Stimulated activated CD4-positive, alpha-beta T cell treated with anti-CD3 and anti-CD28 coated beads, Interleukin-1b, Interleukin-23, amount 100 ng/mL, for 4 hours (primary cell): ENCODE measurements at regions not wholly inside any gene's neighbourhood (a gene's known extent, or its start where the extent isn't known, plus 50 kb on each side); places are given as distances from the start of the nearest gene placed in this dataset.
"Not testable (repeated sequence)": the region's sequence is repeated elsewhere in the genome, so short reads cannot be mapped to it uniquely, and the experiment has no call there.

Experiments used
- DNase-seq, 2 donors: peaks; one replicate each; pipeline ENCODE4 v3.0.0-alpha.2; 2020; ENCODE audit warnings: low read depth in 2 of 2

DNA sequence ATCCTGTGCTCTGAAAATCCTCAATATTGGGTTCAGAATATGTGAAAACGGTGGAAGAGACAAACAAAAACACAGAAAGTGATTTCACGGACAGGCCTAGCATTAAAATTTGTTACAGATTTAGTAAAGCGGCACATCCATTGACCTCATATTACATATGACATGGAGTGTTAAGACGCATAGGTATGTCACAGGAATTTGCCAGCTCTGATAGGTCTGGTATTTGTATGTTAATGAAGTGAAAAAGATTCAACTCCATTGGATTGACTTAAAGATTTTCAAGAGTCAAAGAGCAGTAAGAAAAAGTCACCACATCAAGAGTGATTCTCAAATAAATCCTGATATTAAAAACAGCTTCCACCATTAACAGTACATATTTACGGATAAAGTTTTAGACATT lies 396.5 kb upstream of the SEMA6A start:
- no peak for DNase-seq

DNA sequence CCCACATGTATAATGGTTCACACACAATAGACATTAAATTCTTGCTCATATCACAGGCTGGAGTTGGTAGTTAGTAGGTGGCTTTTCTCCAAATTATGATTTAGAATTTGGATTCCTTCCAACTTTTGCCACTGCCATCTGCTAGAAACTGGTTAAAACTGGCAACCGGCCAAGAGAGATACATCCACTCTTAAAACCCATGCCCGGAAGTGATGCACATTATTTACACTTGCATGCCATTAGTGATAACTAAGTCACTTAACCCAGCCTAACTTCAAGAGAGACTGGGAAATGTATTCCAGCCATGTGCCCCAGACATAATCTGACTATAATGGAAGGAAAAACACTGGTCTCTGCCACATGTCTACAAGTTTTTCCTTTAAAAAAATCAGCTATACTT lies 395.7 kb upstream of the SEMA6A start:
- DNase-seq = no peak

DNA sequence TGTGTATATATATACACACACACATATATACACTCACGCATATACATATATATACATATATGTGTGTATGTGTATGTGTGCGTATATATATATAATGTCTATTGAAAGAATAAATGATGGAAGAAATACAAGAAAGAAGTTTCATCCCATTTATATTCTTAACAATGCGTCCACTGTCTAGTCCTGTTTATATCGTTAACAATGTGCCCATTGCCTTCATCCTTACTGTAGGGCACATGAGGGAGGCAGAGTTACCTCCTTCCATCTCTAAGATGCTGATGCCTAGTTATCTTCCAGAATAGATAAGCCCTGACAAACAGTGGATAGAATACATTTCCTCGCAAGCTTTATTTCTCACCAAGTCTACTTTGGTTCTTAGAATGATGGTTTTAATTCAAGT lies 389.8 kb upstream of the SEMA6A start:
- DNase-seq = no peak

DNA sequence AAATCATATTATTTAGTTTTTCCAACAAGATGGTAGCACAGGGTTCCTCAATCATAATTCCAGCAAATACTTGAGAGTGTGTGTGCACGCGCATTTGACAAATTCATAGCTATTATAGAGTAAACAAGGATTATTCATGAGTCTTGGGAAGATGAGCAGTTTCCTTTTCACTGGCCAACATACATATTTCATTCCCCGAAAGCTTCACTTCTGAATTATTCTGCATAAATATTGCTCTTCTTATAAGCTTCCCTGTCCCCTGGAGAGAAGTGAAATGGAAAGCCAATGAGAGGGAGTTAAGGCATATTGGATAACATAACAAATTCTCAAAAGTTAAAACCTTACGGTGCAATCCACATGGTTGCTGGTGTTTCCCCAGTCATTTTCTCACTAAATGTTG lies 386.4 kb upstream of the SEMA6A start:
- no peak for DNase-seq

DNA sequence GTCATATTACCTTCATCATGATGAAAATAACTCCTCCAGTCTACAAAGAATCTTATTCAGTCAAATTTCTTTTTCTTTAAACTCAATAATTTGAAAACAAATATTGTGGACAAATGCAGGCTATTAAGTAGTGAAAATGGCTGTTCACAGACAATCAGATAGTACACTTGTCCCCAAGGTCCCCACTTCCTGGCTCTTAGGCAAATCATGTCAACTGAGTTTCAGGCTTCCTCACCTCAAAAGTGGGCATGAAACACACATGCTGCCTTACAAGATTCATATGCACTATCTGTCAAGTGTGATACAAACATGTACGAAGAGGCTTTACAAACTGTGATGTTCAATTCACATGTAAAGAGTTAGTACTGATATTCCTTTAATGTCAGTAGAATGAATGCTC lies 385.2 kb upstream of the SEMA6A start:
- no peak for DNase-seq

DNA sequence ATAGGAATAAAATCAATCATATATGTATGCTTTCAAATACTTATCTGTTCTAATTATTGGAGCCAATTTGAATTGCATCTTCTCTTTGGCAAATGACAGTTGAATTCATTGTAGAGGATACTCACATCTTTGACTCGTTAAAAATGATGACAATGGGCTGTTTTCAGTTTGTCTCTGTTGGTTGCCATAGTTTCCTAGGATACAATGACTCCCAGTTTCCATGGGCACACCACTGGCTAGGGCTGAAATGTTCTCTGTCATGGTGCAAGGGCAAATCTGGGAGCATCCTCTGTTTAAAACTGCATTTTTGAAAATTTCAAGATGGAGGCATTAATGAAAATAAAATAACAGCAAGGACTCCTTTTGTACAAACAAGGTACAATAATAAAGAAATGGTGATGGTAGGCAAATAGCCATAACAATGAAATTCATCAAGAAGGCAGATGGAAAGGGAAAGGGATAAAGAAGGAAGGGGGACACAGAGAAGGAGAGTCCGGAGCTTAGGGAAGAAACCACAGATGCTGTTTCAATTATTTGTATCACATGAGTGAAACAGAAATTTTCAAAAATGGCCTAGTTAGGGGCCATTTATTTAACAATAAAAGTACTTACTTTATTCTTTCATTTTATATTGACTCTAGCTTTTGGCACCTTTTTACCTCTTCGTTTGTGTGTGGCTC lies 378.8 kb upstream of the SEMA6A start:
- no peak for DNase-seq

DNA sequence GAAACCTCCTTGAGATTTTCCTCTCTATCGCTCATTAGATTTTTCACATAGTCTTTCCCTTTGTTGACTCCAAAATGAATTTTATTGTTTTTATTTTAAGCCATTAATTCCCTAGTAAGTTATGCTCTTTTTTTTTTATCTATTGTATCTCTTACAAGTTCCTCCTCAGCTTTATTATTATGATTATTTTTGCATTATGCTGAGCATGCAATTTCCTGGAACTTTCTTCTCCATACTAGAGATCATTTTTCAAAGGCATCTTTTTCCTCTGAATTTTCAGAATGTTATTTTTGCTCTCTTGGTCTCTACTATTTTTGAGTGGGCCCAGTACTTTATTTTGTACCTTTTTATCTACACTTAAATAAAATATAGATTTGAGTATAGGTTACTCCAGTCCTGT lies 376.6 kb upstream of the SEMA6A start:
- no peak for DNase-seq

DNA sequence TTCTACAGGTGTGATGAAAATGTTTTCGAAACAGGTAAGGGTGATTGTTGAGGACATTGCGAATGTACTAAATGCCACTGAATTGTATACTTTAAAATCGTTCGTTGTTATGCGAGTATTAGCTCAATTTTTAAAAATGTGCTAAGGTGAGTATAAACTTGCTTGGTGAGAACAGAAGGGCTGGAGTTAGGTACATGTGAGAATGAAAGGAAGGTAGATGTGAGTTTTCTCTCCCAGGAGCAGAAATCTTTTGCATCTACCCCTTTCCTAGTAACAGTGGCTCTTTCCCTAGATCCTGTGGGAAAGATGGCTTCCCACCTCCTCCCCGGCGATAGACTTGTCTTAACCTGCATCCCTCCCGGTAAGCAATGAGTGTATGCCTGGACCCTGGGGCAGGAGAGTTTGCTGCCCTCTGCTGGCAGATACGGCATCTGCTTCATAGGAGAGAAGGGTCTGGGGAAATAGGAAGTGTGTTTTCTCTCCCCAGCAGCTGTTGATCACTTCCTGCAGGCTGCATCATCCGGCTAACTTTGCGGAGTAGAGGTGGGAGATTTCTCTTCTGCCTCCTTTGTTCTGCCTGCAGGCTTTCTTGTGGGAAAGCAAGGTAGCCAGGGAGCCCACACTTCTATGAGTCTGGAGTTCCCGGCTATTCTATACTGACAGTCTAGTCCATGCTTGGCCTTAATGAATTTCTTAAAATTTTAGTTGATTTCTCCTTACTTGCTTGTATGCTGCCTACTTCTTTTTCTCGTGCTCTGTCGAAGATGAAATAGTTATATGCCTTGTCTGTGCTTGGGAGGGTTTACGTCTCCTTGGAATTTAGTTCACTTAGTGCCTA lies 373.3 kb upstream of the SEMA6A start:
- DNase-seq = peak; percentile 27 to 42

DNA sequence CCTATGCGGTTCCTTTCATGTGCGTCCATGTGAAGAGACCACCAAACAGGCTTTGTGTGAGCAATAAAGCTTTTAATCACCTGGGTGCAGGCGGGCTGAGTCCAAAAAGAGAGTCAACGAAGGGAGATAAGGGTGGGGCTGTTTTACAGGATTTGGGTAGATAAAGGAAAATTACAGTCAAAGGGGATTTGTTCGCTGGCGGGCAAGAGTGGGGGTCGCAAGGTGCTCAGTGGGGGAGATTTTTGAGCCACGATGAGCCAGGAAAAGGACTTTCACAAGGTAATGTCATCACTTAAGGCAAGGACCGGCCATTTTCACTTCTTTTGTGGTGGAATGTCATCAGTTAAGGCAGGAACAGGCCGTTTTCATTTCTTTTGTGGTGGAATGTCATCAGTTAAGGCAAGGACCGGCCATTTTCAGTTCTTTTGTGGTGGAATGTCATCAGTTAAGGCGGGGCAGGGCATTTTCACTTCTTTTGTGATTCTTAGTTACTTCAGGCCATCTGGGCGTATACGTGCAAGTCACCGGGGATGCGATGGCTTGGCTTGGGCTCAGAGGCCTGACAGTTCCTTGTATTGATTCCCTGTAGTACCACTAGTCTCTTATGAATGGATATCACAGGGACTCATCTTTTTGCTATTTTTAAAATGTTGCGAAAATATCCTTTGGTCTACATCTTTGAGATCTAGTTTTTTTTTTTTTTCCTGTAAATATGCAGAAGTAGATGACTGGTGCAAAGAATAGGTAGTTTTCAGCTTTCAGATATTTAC lies 371.2 kb upstream of the SEMA6A start:
- DNase-seq = not testable (repeated sequence)

DNA sequence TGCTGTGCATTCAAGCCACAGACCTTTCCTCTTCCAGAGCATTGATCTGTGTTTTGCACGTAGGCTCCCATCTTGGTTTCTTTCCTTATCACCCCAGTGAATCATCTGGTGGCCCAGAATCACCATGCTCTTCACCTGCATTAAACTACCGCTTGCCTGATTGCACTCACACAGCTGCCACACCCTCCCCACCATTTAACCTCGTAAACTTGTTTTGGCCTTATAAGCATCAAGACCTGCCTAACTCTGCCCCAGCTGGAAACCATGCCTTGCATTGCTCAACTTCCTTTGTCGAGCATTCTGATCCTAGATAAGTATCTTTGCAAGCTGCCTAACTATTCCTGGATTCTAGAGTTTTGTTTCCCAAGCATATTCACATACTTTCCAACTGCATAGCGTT lies 369.6 kb upstream of the SEMA6A start:
- DNase-seq = no peak

DNA sequence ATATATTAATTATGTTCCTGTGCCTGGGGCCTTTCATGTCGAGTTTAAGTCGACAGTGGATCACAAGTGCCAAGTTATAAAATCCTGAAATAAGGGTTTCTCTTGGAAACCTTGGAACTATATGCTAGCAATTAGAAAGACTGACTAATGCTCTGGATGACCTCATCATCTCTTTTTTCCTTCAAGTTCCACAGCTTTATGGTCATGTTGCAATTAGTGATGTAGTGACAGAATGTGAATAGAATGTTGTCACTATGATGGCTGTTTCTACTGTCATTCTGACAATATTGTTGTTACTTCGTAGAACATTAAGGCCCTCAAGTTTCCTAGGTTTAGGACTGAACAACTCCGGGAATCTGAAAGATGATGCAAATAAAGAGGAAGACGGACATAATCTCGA lies 368.0 kb upstream of the SEMA6A start:
- DNase-seq = no peak

DNA sequence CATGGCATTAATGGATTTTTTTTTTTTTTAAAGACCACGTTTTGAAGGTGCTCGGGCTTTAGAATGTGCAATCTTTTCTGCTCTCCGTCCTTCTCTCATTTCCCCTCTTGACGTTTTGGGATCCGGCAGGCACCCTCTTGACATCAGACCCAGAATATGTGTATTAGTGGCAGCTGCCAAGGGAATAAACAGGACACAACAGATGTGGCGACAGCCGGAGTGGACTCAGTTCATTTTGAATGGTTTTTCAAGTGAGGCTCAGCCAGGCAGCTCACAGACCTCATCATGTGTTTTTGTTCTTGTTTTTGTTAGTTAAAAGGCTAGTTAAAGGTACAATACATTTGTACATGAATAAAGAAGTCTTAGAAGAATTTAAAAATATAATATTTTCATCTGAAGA lies 365.0 kb upstream of the SEMA6A start:
- DNase-seq = no peak

DNA sequence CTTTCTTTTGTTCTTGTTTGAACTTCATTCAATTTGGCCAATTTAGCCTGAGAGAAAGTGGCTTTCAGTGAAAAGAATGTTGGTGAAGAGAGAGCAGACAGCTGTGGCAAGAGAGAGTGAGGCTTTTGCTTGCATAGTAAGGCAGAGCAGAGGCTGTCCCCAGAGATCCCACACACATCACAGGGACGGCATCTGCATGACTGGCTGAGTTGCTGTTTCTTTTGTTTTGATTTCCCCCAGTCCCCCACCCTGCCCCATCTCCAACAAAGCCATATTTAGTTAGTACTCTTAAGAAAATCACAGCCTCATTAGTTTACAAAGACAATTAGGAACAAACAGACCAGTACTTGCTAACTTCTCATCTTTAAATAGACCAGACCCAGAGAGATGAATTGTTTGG lies 363.9 kb upstream of the SEMA6A start:
- DNase-seq = no peak

DNA sequence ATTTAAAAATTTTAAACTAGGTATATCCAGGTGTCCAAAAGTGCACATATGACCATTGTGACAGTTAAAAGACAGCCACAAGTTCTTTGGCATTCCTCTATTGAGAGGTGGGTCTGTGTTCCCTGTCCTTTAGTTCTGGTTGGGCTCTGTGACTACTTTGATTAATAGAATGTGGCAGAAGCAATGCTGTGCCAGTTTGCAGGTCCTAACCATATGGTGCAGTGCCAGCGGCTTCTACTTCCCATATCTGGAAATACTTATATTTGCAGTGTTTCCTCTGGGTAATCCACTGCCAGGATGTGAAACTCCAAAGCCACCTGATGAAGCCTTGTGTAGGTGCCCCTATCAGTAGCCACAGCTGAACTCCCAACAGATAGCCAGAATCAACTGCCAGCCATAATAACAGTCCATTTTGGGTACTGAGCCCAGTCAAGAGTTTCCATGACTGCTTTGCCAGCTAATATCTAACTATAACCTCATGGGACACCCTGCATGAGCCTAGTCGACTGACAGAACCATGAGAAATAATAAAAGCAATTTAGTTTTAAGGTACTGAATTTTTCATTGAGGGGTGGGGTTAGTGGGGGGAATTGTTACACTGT lies 361.0 kb upstream of the SEMA6A start:
- DNase-seq = no peak

DNA sequence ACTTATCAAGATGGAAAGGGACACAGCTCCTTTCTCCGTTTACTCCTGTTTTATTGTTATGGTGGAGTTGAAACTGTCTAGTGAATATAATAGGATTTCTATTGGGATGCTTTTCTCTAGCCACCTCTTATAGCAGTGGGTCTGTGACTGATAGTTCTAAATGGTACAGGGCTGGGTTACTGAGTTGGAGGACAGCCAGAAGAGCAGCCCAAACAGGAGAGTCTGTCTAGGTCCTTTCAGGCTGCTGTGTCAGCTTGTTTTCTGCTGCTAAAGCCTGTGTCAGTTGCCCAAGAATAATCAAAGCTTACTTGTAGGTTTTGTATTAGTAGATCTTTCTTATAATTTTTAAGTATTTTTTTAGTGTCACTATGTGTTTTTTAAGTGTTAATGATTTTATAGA lies 356.0 kb upstream of the SEMA6A start:
- DNase-seq = no peak

DNA sequence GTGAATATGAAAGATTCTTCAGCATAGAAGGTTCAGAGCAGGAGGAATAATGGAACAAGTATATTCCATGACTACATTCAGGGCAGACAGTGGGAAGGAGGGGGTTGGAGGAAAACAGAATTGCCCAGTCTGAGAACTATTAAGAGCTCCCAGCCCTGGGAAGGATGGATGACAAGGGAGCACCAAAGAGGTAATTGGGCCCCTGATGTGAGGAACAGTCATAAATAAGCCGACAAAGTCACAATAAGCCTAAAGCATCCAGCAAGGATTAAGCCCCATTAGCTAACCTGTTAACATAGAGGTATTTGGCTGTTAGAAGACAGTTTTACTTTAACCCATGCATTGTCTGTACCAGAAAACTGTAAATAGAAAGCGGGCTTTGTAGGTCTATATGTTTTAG lies 348.7 kb upstream of the SEMA6A start:
- DNase-seq = no peak

DNA sequence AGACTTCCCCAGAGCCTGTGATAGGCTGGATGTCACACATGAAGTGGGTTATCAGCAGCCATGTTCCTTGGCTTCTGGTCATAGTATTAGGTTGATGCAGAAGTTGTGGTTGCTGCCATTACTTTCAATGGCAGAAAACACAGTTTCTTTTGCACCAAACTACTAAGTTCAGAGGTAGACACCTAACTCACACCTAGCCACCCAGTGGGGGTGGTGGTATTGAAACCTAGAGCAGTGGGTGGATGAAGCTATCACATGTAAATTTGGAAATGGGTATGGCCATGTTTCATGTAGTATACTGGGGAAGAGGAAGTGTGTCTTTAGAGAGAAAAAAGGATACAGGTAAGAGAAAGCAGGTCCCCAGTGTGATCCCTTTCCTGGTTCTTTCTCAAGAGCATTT lies 347.9 kb upstream of the SEMA6A start:
- DNase-seq = no peak

DNA sequence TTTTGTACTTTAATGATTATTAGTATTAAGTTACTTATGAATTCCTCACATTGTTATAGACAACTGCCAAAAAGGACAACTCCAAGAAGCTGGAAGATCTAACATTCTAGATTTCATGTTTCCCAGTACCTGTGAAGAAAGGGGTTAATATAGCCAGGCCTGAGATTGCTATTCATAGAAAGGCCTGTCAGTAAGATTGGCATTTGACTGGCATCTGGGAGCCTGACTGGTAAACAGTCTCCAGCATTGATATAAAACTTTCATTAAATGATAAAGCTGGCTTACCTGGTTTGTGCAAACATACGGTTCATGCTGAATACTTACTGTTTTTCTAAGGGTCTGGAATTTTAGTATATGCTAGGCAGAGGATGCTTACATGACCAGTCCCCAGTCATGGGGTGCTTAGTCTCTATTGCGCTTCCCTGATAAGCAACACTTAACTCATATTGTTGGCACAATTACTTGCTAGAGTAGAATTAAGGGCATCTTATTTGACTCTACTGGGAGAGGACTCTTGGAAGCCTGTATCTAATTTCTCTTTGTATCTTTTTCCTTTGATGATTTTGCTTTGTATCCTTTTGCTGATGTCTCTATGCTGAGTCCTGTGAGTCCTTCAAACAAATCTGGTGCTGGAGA lies 340.4 kb upstream of the SEMA6A start:
- DNase-seq = no peak

DNA sequence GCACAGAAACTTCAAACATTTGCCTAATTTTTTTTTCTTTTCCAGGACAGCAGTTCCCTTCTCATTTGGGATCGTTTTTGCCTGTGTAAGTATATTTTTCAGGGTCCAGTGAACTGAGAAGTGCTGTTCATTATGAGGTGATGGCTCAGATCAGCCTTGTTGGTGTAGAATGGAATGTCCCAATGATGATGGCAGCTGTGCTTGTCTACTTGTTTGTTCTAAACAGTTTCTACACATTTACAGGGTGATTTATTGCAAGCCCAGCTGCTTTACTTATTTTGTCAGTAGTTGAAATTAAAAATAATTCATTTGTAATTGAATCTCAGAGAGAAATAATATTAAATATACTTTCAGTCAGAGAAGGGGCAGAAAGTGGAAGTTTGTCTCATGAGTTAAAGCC lies 337.6 kb upstream of the SEMA6A start:
- no peak for DNase-seq

DNA sequence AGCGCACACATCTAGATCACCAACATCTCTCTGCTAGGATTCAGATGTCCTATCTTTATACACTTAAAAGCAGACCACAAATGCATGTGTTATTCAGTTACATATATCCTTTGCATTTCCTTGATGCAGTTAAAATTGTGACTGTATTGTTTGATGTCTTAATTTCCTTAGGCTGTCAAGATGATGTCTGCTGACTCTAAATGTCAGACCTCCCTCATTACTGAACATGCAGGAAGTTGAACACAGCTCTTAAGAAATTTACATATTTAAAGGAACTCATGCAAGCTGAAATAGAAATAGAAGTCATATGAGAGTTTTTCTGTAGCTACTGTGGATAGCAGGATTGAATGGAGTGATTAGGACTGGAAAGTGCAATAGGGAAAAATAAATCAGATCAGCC lies 336.5 kb upstream of the SEMA6A start:
- no peak for DNase-seq

DNA sequence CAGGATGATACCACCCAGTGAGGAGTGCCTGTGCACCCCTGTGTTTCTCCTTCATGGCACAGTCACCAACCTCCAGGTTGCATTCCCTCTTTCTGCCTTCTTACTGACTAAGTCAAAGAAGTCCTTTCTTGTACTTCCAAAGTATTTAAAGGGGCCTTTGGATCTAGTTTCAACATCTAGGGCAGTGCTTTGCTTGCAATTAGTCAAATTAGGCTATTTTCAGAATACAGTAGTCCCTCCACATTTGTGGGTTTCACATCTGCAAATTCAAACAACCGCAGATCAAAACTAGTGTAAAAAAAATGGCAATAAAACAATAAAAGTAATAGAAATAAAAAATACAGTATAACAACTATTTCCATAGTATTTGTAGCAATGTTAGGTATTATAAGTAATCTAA lies 333.9 kb upstream of the SEMA6A start:
- DNase-seq = no peak

DNA sequence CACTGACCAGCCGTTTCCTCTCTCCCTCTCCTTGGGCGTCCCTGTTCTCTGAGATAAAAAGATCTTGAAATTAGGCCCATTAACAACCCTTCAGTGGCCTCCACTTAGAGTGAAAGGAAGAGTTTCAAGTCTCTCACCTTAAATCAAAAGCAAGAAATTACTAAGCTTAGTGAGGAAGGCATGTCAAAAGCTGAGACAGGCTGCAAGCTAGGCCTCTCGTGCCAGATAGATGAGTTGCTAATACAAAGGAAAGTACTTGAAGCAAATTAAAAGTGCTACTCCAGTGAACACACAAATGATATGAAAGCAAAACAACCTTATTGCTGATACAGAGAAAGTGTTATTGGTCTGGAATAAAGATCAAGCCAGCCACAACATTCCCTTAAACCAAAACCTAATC lies 331.3 kb upstream of the SEMA6A start:
- DNase-seq = no peak
